Activated CD4-positive, alpha-beta T cell treated with anti-CD3 and anti-CD28 coated beads, Interleukin-2, amount 50 U/mL, for 1 hour (primary cell): ENCODE measurements at regions not wholly inside any gene's neighbourhood (a gene's known extent, or its start where the extent isn't known, plus 50 kb on each side); places are given as distances from the start of the nearest gene placed in this dataset.
"Not testable (repeated sequence)": the region's sequence is repeated elsewhere in the genome, so short reads cannot be mapped to it uniquely, and the experiment has no call there.

Experiments used
- DNase-seq: peaks from one replicate; pipeline ENCODE4 v3.0.0-alpha.2; 2020

GRCh38 chr21:20221981-20222380 lies 776.2 kb upstream of the NCAM2 start:
- not testable (repeated sequence) for DNase-seq

GRCh38 chr21:20236649-20237048 lies 761.6 kb upstream of the NCAM2 start:
- not testable (repeated sequence) for DNase-seq

GRCh38 chr21:20249401-20249800 lies 748.8 kb upstream of the NCAM2 start:
- no peak for DNase-seq

GRCh38 chr21:20250337-20250736 lies 747.9 kb upstream of the NCAM2 start:
- DNase-seq, result no peak

- no peak for DNase-seq
Observed at GRCh38 chr21:20253261-20253660, 744.9 kb upstream of the NCAM2 start.

GRCh38 chr21:20254964-20255363 lies 743.2 kb upstream of the NCAM2 start:
- no peak for DNase-seq

GRCh38 chr21:20257052-20257740 lies 741.0 kb upstream of the NCAM2 start:
- no peak for DNase-seq

DNA sequence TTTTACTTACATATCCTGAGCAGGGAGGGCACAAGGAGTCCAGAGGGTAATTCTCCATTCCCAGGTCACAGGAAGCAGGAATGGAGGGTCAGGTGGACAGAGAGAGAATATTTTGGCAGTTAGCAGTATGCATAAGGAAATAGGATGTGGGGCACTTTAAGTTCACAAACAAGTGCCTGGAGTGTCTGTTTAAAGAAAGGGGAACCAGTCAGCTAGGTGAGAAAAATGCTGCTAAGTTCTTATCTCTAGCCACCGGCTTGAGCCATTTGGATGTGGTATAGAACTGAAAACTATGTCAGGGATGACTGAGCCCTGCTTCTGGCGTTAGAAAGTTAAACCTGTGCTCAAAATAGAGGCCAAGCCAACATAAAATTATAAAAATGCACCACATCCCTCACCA lies 739.7 kb upstream of the NCAM2 start:
- no peak for DNase-seq

DNA sequence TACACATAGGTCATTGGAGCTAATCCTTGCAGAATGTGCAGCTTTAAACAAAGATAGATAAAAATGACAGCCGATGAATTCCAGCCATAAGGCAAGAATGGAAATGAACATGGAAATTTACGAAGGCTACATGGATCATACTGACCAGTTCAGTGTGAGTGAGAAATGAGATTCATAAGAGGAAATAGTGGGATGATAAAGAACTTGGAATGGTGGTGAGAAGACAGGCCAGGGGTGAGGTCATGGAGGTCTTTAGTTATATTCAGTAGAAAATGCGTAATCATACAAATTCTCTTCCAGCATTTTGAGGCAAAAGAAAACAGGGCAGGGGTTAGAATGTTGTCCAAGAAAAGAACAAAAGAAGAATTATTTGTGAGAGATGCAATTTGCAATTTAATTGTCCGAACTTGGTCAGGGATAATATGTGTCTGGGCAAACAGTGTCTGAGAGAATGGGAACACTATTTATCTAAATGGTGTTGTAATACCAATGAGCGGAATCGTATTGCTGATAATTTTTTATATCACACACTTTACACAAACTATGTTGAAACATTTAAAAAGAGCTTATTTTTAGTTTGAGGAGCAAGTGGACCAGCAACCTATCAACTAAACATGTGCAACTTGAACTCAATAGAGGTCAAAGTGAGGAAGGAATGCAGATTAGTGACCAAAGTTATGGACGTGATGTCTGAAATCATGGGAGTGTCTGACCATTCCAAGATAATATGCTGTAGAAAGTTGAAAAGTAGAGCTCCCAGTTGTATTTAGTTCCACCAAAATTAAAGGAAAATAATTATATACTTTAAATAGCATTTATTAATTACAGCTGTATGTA lies 739.0 kb upstream of the NCAM2 start:
- DNase-seq, result no peak

GRCh38 chr21:20260124-20260523 lies 738.1 kb upstream of the NCAM2 start:
- no peak for DNase-seq

DNA sequence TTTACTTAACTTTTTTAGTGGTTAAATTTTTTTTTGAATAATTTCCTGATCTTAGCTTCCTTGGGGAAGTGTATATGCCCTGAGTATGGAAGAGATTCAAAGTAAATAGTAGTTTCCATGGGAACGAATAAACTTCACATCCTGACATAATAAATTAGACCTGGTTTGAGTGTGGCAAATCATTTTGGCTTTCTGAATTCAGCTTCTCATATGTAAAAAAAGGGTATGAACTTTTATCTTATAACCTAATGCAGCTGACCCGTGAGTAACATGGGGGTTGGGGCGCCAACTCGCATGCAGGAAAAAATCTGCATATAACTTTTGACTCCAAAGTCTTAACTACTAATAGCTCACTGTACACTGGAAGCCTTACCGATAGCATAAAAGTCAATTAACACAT lies 736.8 kb upstream of the NCAM2 start:
- DNase-seq, result no peak

- DNase-seq, result no peak
Observed at GRCh38 chr21:20265707-20266440, 732.3 kb upstream of the NCAM2 start.

DNA sequence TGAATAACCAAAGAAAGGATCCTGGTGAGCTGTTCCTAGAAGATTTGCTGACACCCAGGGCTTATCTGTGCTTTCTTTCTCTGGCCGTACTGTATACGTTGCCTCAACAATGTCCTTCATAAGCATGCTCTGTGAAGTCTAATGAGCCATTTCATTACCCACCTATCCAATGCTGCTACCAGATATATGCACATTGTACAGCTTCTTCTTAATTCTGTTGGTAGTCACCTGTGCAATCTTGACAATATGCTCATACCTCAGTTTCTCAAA lies 731.8 kb upstream of the NCAM2 start:
- DNase-seq, result no peak

DNA sequence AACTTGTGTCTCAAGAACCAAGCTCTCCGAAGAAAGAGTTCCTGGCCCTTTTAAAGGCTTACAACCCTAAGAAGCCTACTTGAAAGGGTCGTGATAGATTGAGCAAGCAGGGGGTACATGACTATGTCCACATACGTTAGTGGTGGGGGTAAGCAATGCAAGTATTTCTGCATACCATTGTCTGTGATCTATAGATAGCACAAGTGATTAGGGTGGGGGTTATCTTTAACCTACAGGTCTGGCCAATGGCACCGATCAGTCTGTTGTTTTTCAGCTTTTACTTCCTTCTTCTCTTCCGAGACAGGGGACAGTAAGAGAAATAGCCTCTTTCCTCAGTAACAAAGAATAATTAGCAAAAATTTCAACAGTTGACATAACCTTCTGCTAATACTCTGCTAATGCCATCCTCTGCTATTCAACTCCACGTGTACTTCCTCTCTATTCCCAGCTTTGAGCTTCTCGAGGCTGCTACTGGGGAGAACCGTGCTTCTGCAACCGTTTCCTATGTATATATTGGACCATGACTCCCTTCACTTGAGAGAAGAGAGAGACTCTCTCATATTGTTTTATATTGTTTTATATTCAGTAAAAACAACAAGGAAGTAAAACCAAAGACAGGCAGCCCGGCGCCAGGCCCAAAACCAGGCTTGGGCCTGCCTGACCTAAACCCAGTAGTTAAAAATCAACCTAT lies 727.7 kb upstream of the NCAM2 start:
- DNase-seq, result no peak

DNA sequence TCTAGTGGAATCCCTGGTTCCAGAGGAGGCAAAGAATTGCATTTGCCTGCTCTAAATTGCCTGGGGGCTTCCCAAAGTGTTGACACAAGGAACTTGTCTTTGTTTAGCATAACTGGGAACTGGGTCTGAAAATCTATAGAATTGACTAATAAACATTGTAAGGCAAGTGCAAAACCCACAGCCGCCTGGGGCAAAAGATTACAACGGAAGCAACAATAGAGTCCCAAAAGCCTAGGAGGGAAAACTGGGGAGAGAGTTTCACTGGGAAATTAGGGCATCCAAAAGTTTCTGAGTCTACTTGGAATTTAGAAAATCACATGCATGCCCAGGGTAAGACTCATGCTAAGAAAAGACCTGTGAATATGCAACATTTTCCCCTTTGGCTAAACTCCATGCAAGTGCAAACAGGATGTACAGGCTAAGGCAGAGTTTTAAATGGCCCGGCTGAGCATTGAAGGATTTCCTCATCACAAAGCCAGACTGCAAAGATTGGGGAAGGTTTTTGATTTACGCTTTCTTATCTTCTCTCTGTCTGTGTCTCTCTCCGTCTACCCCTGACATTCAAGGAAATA lies 725.3 kb upstream of the NCAM2 start:
- DNase-seq, result no peak

GRCh38 chr21:20276377-20276776 lies 721.8 kb upstream of the NCAM2 start:
- DNase-seq, result no peak

DNA sequence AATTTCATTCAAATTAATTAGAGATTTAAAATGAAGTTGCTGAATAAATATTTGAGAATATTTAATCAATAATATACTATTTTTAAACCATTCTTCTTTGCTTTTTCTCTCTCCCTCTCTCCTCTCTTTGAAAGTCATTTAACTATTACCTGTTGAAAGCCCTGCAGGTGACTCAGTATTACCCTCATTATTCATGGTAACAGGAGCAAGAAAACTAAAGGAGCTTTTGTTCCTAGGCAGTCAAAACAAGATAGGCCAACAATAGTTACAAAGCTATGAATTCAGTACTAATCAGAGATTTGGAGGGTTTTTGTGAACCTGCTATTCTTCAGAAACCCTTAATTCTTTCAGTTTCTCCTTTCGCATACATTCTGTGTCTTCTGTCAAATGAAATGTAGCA lies 721.3 kb upstream of the NCAM2 start:
- DNase-seq, result no peak

GRCh38 chr21:20283836-20284235 lies 714.4 kb upstream of the NCAM2 start:
- DNase-seq, result no peak

GRCh38 chr21:20292280-20292679 lies 705.9 kb upstream of the NCAM2 start:
- no peak for DNase-seq

DNA sequence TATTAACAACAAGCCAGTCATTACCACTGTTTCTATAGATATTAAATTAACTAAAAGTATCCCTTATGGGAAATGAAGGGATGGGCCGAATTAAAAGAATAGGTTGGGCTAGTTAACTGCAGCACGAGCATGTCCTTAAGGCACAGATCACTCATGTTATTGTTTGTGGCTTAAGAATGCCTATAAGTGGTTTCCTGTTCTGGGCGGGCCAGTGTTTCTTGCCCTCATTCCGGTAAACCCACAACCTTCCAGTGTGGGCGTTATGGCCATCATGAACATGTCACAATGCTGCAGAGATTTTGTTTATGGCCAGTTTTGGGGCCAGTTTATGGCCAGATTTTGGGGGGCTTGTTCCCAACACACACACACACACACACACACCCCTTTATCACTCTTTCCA lies 705.4 kb upstream of the NCAM2 start:
- not testable (repeated sequence) for DNase-seq

GRCh38 chr21:20301395-20301794 lies 696.8 kb upstream of the NCAM2 start:
- no peak for DNase-seq

GRCh38 chr21:20302084-20302483 lies 696.1 kb upstream of the NCAM2 start:
- DNase-seq, result no peak

GRCh38 chr21:20306836-20307235 lies 691.4 kb upstream of the NCAM2 start:
- no peak for DNase-seq
